H1 (cell line): ENCODE measurements at regions not wholly inside any gene's neighbourhood (a gene's known extent, or its start where the extent isn't known, plus 50 kb on each side); places are given as distances from the start of the nearest gene placed in this dataset.

Experiments
- CTCF ChIA-PET: fragments of 300-600 bp; sonication (Branson Sonifier 250); formaldehyde crosslinking; loops from one replicate; lab custom pipeline; 2021; ENCODE audit not compliant: partially characterized antibody; lab: Charles Lee
- POLR2A ChIA-PET: fragments of 300-600 bp; sonication (Branson Sonifier 250); formaldehyde crosslinking; loops from one replicate; lab custom pipeline; 2021; ENCODE audit warnings: inconsistent platforms; ENCODE audit not compliant: partially characterized antibody; lab: Charles Lee
- DNase-seq, 2 experiments: peaks; one replicate each; pipeline versions ENCODE4 v3.0.0 to v3.0.0-alpha.2; 2010 to 2022; ENCODE audit warnings: low spot score in 2 of 2, low read depth in 1 of 2, mixed read lengths in 1 of 2
- FAIRE-seq: peaks from 2 replicates; lab custom pipeline; 2011; peaks lifted over from hg19 to GRCh38; lab: Jason Lieb, UNC
- H2AFZ ChIP-seq: 2 replicates; pipeline ENCODE4 v1.8.1; 2012; ENCODE audit warnings: low read length, inconsistent platforms
- H2AK5ac ChIP-seq: 2 replicates; pipeline ENCODE4 v1.6.1; 2013; ENCODE audit warnings: low read depth, low read length
- H2BK120ac ChIP-seq: replicated peaks from 2 replicates; pipeline ENCODE3; 2013; ENCODE audit warnings: low read depth, low read length, inconsistent platforms
- H2BK12ac ChIP-seq: 2 replicates; pipeline ENCODE4 v1.6.1; 2013; ENCODE audit warnings: low read depth, low read length
- H2BK15ac ChIP-seq: 2 replicates; pipeline ENCODE4 v1.6.1; 2013; ENCODE audit warnings: low read length
- H2BK20ac ChIP-seq: 2 replicates; pipeline ENCODE4 v1.6.1; 2013; ENCODE audit warnings: low read length
- H2BK5ac ChIP-seq: 2 replicates; pipeline ENCODE4 v1.6.1; 2013; ENCODE audit warnings: low read depth, low read length
- H3K14ac ChIP-seq: 2 replicates; pipeline ENCODE4 v1.6.1; 2013; ENCODE audit warnings: inconsistent platforms; ENCODE audit not compliant: insufficient read length
- H3K18ac ChIP-seq: 2 replicates; pipeline ENCODE4 v1.6.1; 2013; ENCODE audit warnings: low read length; ENCODE audit errors: extremely low read depth
- H3K23ac ChIP-seq: 2 replicates; pipeline ENCODE4 v1.6.1; 2013; ENCODE audit warnings: inconsistent platforms; ENCODE audit not compliant: insufficient read length
- H3K23me2 ChIP-seq: 2 replicates; pipeline ENCODE4 v1.6.1; 2013; ENCODE audit warnings: low read depth, low read length
- H3K27ac ChIP-seq: 2 replicates; pipeline ENCODE4 v1.6.1; 2011; ENCODE audit warnings: low read depth, low read length, inconsistent platforms
- H3K27me3 ChIP-seq, 4 experiments: replicated peaks in 1 of 4; 1 replicate in 1 of 4; 2 replicates in 3 of 4; pipeline versions ENCODE4 v1.6.1 to v1.8.1; 2011 to 2013; ENCODE audit warnings: low read length in 3 of 4, mild to moderate bottlenecking in 3 of 4, inconsistent platforms in 2 of 4, mixed read lengths in 2 of 4, moderate library complexity in 1 of 4; ENCODE audit not compliant: control insufficient read depth in 3 of 4, insufficient read depth in 3 of 4; ENCODE audit errors: extremely low read depth in 1 of 4
- H3K36me3 ChIP-seq, 4 experiments: 2 replicates each; pipeline versions ENCODE4 v1.6.1 to v1.8.1; 2011 to 2013; ENCODE audit warnings: mild to moderate bottlenecking in 4 of 4, low read length in 3 of 4, moderate library complexity in 2 of 4, control low read depth in 1 of 4, inconsistent platforms in 1 of 4; ENCODE audit not compliant: insufficient read depth in 4 of 4, control insufficient read depth in 2 of 4
- H3K4ac ChIP-seq: replicated peaks from 2 replicates; pipeline ENCODE3; 2013; ENCODE audit warnings: low read length, low read depth, mixed read lengths, inconsistent platforms; ENCODE audit not compliant: insufficient read length
- H3K4me1 ChIP-seq, 4 experiments: replicated peaks in 1 of 4; 1 replicate in 1 of 4; 2 replicates in 3 of 4; pipeline versions ENCODE4 v1.6.1 to v1.8.1; 2011 to 2013; ENCODE audit warnings: low read length in 3 of 4, inconsistent platforms in 2 of 4, mixed read lengths in 1 of 4; ENCODE audit not compliant: insufficient read depth in 4 of 4, control insufficient read depth in 3 of 4
- H3K4me2 ChIP-seq, 2 experiments: 2 replicates each; pipeline versions ENCODE4 v1.6.1 to v1.8.1; 2011 to 2013; ENCODE audit warnings: low read depth in 2 of 2, low read length in 2 of 2, control low read depth in 1 of 2, inconsistent platforms in 1 of 2, mild to moderate bottlenecking in 1 of 2; ENCODE audit not compliant: insufficient read depth in 1 of 2
- H3K4me3 ChIP-seq, 4 experiments: fragments of 200-600, 300-600 bp in 1 of 4; sonication (generic), shearing (Covaris generic), sonication (Bioruptor Twin) in 1 of 4; 2 replicates each; pipeline versions ENCODE4 v1.5.1 to v1.8.1; 2011 to 2016; ENCODE audit warnings: low read length in 4 of 4, low read depth in 3 of 4, control low read depth in 2 of 4, inconsistent platforms in 2 of 4, mild to moderate bottlenecking in 2 of 4, mixed read lengths in 1 of 4, moderate library complexity in 1 of 4; ENCODE audit not compliant: insufficient read depth in 2 of 4; ENCODE audit errors: extremely low read depth in 1 of 4
- H3K56ac ChIP-seq: replicated peaks from 2 replicates; pipeline ENCODE3; 2013; ENCODE audit warnings: low read depth, mild to moderate bottlenecking, mixed read lengths, low read length, inconsistent platforms; ENCODE audit not compliant: insufficient read length
- H3K79me1 ChIP-seq: 2 replicates; pipeline ENCODE4 v1.6.1; 2013; ENCODE audit warnings: low read depth, low read length, control low read depth
- H3K79me2 ChIP-seq, 2 experiments: 2 replicates each; pipeline versions ENCODE4 v1.6.1 to v1.8.1; 2012 to 2013; ENCODE audit warnings: low read length in 2 of 2, mild to moderate bottlenecking in 2 of 2, inconsistent platforms in 1 of 2; ENCODE audit not compliant: insufficient read depth in 2 of 2, control insufficient read depth in 1 of 2
- H3K9ac ChIP-seq, 4 experiments: replicated peaks in 1 of 4; 1 replicate in 1 of 4; 2 replicates in 3 of 4; pipeline versions ENCODE4 v1.6.1 to v1.8.1; 2011 to 2013; ENCODE audit warnings: low read depth in 3 of 4, low read length in 3 of 4, control low read depth in 2 of 4, mild to moderate bottlenecking in 2 of 4, moderate library complexity in 2 of 4, inconsistent platforms in 1 of 4; ENCODE audit errors: extremely low read depth in 1 of 4
- H3K9me3 ChIP-seq, 2 experiments: 2 replicates each; pipeline versions ENCODE4 v1.6.1 to v1.8.1; 2012 to 2013; ENCODE audit warnings: mild to moderate bottlenecking in 2 of 2, moderate library complexity in 2 of 2, control low read depth in 1 of 2, inconsistent platforms in 1 of 2, low read depth in 1 of 2, low read length in 1 of 2, mixed read lengths in 1 of 2; ENCODE audit not compliant: insufficient read depth in 2 of 2
- H4K20me1 ChIP-seq, 2 experiments: replicated peaks in 1 of 2; 2 replicates each; pipeline versions ENCODE3 to v1.8.1; 2011 to 2013; ENCODE audit warnings: inconsistent platforms in 2 of 2, low read length in 2 of 2, mild to moderate bottlenecking in 1 of 2; ENCODE audit not compliant: insufficient read depth in 2 of 2, control insufficient read depth in 1 of 2
- H4K5ac ChIP-seq: 2 replicates; pipeline ENCODE4 v1.6.1; 2013; ENCODE audit warnings: low read length, low read depth, mixed read lengths, inconsistent platforms; ENCODE audit not compliant: insufficient read length
- H4K8ac ChIP-seq: 2 replicates; pipeline ENCODE4 v1.8.0; 2013; ENCODE audit warnings: mild to moderate bottlenecking, moderate library complexity, low read length, inconsistent platforms; ENCODE audit not compliant: insufficient read depth; ENCODE audit errors: extremely low read depth
- H4K91ac ChIP-seq: replicated peaks from 2 replicates; pipeline ENCODE3; 2013; ENCODE audit warnings: low read length, mixed read lengths, inconsistent platforms; ENCODE audit not compliant: insufficient read length
- CEBPB ChIP-seq: IDR thresholded peaks from 2 replicates; pipeline ENCODE4 v1.6.1; 2012; ENCODE audit warnings: low read depth, low read length
- EGR1 ChIP-seq: IDR thresholded peaks from 2 replicates; pipeline ENCODE4 v1.6.1; 2011; ENCODE audit warnings: low read depth, low read length, borderline replicate concordance
- MAFK ChIP-seq: IDR thresholded peaks from 2 replicates; pipeline ENCODE4 v1.6.1; 2012; ENCODE audit warnings: low read depth, mild to moderate bottlenecking, improper control_type of control experiment, low read length
- POU5F1 ChIP-seq: IDR thresholded peaks from 2 replicates; pipeline ENCODE4 v1.6.1; 2011; ENCODE audit warnings: low read depth, mild to moderate bottlenecking, low read length, moderate library complexity
- SAP30 ChIP-seq: fragments of 300-600 bp; sonication (generic); IDR thresholded peaks from 2 replicates; pipeline ENCODE4 v1.7.1; 2012; ENCODE audit warnings: low read length, moderate library complexity, mild to moderate bottlenecking, inconsistent platforms; ENCODE audit not compliant: insufficient read depth, insufficient replicate concordance
- SP1 ChIP-seq: IDR thresholded peaks from 2 replicates; pipeline ENCODE4 v1.6.1; 2011; ENCODE audit warnings: low read depth, low read length
- ZNF274 ChIP-seq: IDR thresholded peaks from 2 replicates; pipeline ENCODE4 v1.7.0; 2012; ENCODE audit warnings: low read length, borderline replicate concordance; ENCODE audit errors: extremely low read depth
- WGBS, 2 experiments: shearing (Covaris generic) in 1 of 2; methylation state at CpG; one replicate each; pipeline versions ENCODE4 v1.1.6 to v1.1.7; 2013 to 2015; ENCODE audit warnings: low lambda C conversion rate in 2 of 2, mixed read lengths in 2 of 2, inconsistent platforms in 1 of 2, low coverage in 1 of 2, missing lambda C conversion rate in 1 of 2; ENCODE audit not compliant: insufficient replicate concordance in 2 of 2, insufficient coverage in 1 of 2, insufficient read length in 1 of 2; ENCODE audit errors: extremely low coverage in 1 of 2, missing lambda C conversion rate in 1 of 2; 5-methylcytosine and 5-hydroxymethylcytosine counted together

DNA sequence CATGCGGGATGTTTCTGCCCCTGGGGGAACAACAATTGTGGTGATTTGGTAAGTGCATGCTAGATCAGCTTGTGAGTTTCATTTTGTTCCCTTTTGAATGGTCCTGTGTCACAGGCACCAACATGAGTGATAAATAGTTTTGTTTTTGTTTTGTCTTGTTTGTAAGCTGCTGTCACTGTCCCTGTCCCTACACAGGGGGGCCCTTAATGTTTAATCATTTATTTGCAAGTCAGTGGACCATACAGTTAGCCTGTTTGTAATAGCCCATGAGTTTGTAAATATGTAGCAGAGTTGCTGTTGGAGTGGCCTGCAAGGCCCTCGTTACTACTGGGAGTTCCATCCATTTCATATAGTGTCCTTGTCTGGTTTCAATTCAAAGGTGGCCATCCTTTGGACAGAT lies 979.6 kb upstream of the SPRY2 start:
- DNase-seq (no peak), FAIRE-seq (no peak)
- Histone ChIP-seq H2BK12ac (no peak overlapping the region), H3K79me2 (no peaks in the 10 kb centered on the region), H4K20me1 (no peaks in the 10 kb centered on the region), H3K56ac (no peak overlapping the region), H3K18ac (no peak overlapping the region), H3K4ac (no peak overlapping the region), H2BK120ac (no peak overlapping the region), H3K4me1 (0 out of 7 replicates have a peak, but pooled peaks cover 0 to 2% (median 0%) of the 10 kb centered on the region in 4 experiments), H3K27me3 (no peaks in the 10 kb centered on the region), H2AK5ac (no peak overlapping the region), H3K9me3 (no peaks in the 10 kb centered on the region), H4K8ac (no peak overlapping the region), H3K4me3 (no peak overlapping the region), H4K91ac (no peak overlapping the region), H3K4me2 (no peak overlapping the region), H3K14ac (no peak overlapping the region), H3K79me1 (no peaks in the 10 kb centered on the region), H3K36me3 (no peaks in the 10 kb centered on the region), H3K27ac (no peak overlapping the region), H3K23me2 (no peaks in the 10 kb centered on the region), H3K23ac (no peak overlapping the region), H2AFZ (no peak overlapping the region), H2BK20ac (no peak overlapping the region), H2BK5ac (no peak overlapping the region), H4K5ac (no peak overlapping the region)
- CTCF ChIA-PET: interaction anchor here (1.1 kb wide), 1 partner anchor 149 kb away, joined by 3 read pairs; no protein-coding TSS in a partner anchor
- 96% methylated on average over 2 of the region's 2 CpGs; no CpG with 5 or more reads in 1 of the 2 experiments for WGBS, 2 experiments
- POLR2A ChIA-PET: no interaction called here
- TF ChIP-seq MAFK (no peak), POU5F1 (no peak), SP1 (no peak), CEBPB (no peak), ZNF274 (no peak), SAP30 (no peak), EGR1 (no peak)
- TF ChIP-seq, all 59 proteins: peak for 0
- Histone ChIP-seq H3K9ac (no peak overlapping the region), H2BK15ac (no peak overlapping the region)
